Keratinocyte (primary cell): ENCODE measurements at regions not wholly inside any gene's neighbourhood (a gene's known extent, or its start where the extent isn't known, plus 50 kb on each side); places are given as distances from the start of the nearest gene placed in this dataset.

ENCODE experiments used
- DNase-seq: peaks from one replicate; pipeline ENCODE4 v3.0.0-alpha.2; 2011; ENCODE audit warnings: low read depth, missing footprints, low spot score
- FAIRE-seq: peaks from 2 replicates; lab custom pipeline; 2011; peaks lifted over from hg19 to GRCh38; lab: Jason Lieb, UNC
- H2AFZ ChIP-seq: 2 replicates; pipeline ENCODE4 v1.6.0; 2012; ENCODE audit warnings: low read length, control low read depth, inconsistent platforms; ENCODE audit not compliant: control insufficient read depth
- H3K27ac ChIP-seq: 2 replicates; pipeline ENCODE4 v1.5.1; 2011; ENCODE audit warnings: low read length; ENCODE audit not compliant: control insufficient read depth, insufficient read depth
- H3K27me3 ChIP-seq: 3 replicates; pipeline ENCODE4 v1.6.0; 2011; ENCODE audit warnings: low read length; ENCODE audit not compliant: control insufficient read depth, insufficient read depth; ENCODE audit errors: extremely low read depth
- H3K36me3 ChIP-seq, 2 experiments: 2 replicates in 1 of 2; 3 replicates in 1 of 2; pipeline ENCODE4 v1.5.1; 2011; ENCODE audit warnings: low read length in 2 of 2, mild to moderate bottlenecking in 1 of 2; ENCODE audit not compliant: control insufficient read depth in 2 of 2, insufficient read depth in 2 of 2; ENCODE audit errors: extremely low read depth in 1 of 2
- H3K4me1 ChIP-seq: 3 replicates; pipeline ENCODE4 v1.5.1; 2011; ENCODE audit warnings: low read length; ENCODE audit not compliant: control insufficient read depth, insufficient read depth; ENCODE audit errors: extremely low read depth
- H3K4me2 ChIP-seq: 3 replicates; pipeline ENCODE4 v1.6.0; 2011; ENCODE audit warnings: low read depth, low read length; ENCODE audit not compliant: control insufficient read depth, insufficient read depth; ENCODE audit errors: extremely low read depth
- H3K4me3 ChIP-seq, 3 experiments: fragments of 200-600 bp in 1 of 3; sonication (generic) in 1 of 3; 2 replicates in 2 of 3; 3 replicates in 1 of 3; pipeline ENCODE4 v1.5.1; 2011 to 2016; ENCODE audit warnings: low read length in 3 of 3, mild to moderate bottlenecking in 3 of 3, control low read depth in 2 of 3, inconsistent platforms in 1 of 3, low read depth in 1 of 3, mixed read lengths in 1 of 3, mixed run types in 1 of 3, moderate library complexity in 1 of 3; ENCODE audit not compliant: control insufficient read depth in 2 of 3, insufficient read depth in 2 of 3; ENCODE audit errors: extremely low read depth in 1 of 3
- H3K79me2 ChIP-seq: 2 replicates; pipeline ENCODE4 v1.6.0; 2012; ENCODE audit warnings: low read length; ENCODE audit not compliant: control insufficient read depth, insufficient read depth
- H3K9ac ChIP-seq: 3 replicates; pipeline ENCODE4 v1.6.0; 2011; ENCODE audit warnings: low read length; ENCODE audit not compliant: control insufficient read depth, insufficient read depth; ENCODE audit errors: extremely low read depth
- H3K9me1 ChIP-seq: 3 replicates; pipeline ENCODE4 v1.6.0; 2011; ENCODE audit warnings: low read length; ENCODE audit not compliant: control insufficient read depth, insufficient read depth; ENCODE audit errors: extremely low read depth
- H3K9me3 ChIP-seq: 2 replicates; pipeline ENCODE4 v1.5.1; 2012; ENCODE audit warnings: low read depth, low read length; ENCODE audit not compliant: control insufficient read depth
- H4K20me1 ChIP-seq: 3 replicates; pipeline ENCODE4 v1.6.0; 2011; ENCODE audit warnings: low read length; ENCODE audit not compliant: control insufficient read depth, insufficient read depth; ENCODE audit errors: extremely low read depth
- CTCF ChIP-seq, 3 experiments: IDR thresholded peaks in 1 of 3; conservative IDR thresholded peaks in 1 of 3; optimal IDR thresholded peaks in 1 of 3; 2 replicates in 2 of 3; 3 replicates in 1 of 3; pipeline versions ENCODE3 to v1.5.1; 2011; ENCODE audit warnings: low read length in 3 of 3, mild to moderate bottlenecking in 3 of 3, moderate library complexity in 2 of 3, control low read depth in 1 of 3, inconsistent platforms in 1 of 3; ENCODE audit not compliant: insufficient read depth in 2 of 3; ENCODE audit errors: extremely low read depth in 1 of 3
- EZH2 ChIP-seq: IDR thresholded peaks from one replicate; pipeline ENCODE4 v1.6.1; 2012; ENCODE audit warnings: inconsistent platforms, mild to moderate bottlenecking, low read length, moderate library complexity
- dilution Hi-C: fragments of 300-500 bp; cut with MboI; formaldehyde crosslinking; loops from one replicate; pipeline ENCODE4 v1.7.0; 2020; ENCODE audit warnings: low sequenced_read_pairs; ENCODE audit not compliant: extremely low pct_ligation_motif_present

- Histone ChIP-seq H3K79me2 (no peaks in the 10 kb centered on the region), H3K4me3 (no peak overlapping the region), H3K9ac (no peak overlapping the region), H2AFZ (no peak overlapping the region), H3K27ac (no peak overlapping the region), H4K20me1 (no peaks in the 10 kb centered on the region), H3K4me1 (no peaks in the 10 kb centered on the region), H3K4me2 (no peak overlapping the region), H3K27me3 (no peaks in the 10 kb centered on the region), H3K9me3 (no peaks in the 10 kb centered on the region), H3K9me1 (no peaks in the 10 kb centered on the region), H3K36me3 (no peaks in the 10 kb centered on the region)
- dilution Hi-C loops: no loop called here
- FAIRE-seq (no peak), DNase-seq (no peak)
- TF ChIP-seq EZH2 (no peak), CTCF (optimal IDR thresholded peaks at IDR 0.05 in 1 of 3, IDR thresholded peaks at IDR 0.05 in 1 of 3, conservative IDR thresholded peaks at IDR 0.05 in 1 of 3; ENCODE audit: extremely low read depth in 1 of 3, insufficient read depth in 2 of 3, low read length in 3 of 3) (no peak)
Measured at GRCh38 chr4:117357866-117358265, 272.5 kb upstream of the TRAM1L1 start.

- no peak for FAIRE-seq
- Histone ChIP-seq H3K4me2 (no peak overlapping the region), H3K4me3 (no peak overlapping the region)
Measured at GRCh38 chr4:117370944-117371668, 285.7 kb upstream of the TRAM1L1 start.

More at GRCh38 chr4:117370944-117371668, 285.7 kb upstream of the TRAM1L1 start:
- Histone ChIP-seq H3K27me3 (peaks cover 4% of the 10 kb centered on the region), H3K9me1 (no peaks in the 10 kb centered on the region), H3K27ac (no peak overlapping the region), H2AFZ (no peak overlapping the region), H3K36me3 (no peaks in the 10 kb centered on the region), H3K4me1 (no peaks in the 10 kb centered on the region), H3K79me2 (no peaks in the 10 kb centered on the region), H3K9me3 (no peaks in the 10 kb centered on the region), H4K20me1 (no peaks in the 10 kb centered on the region), H3K9ac (no peak overlapping the region)
- no peak for DNase-seq
- dilution Hi-C loops: no loop called here
- TF ChIP-seq EZH2: no peak
- no peak for TF ChIP-seq CTCF (optimal IDR thresholded peaks at IDR 0.05 in 1 of 3, IDR thresholded peaks at IDR 0.05 in 1 of 3, conservative IDR thresholded peaks at IDR 0.05 in 1 of 3; ENCODE audit: extremely low read depth in 1 of 3, insufficient read depth in 2 of 3, low read length in 3 of 3)
